HG03342 (cell line): ENCODE measurements at regions not wholly inside any gene's neighbourhood (a gene's known extent, or its start where the extent isn't known, plus 50 kb on each side); places are given as distances from the start of the nearest gene placed in this dataset.
"Not testable (repeated sequence)": the region's sequence is repeated elsewhere in the genome, so short reads cannot be mapped to it uniquely, and the experiment has no call there.

Source experiments
- ATAC-seq: cut with Tn5 transposase; IDR thresholded peaks from one replicate; pipeline ENCODE4 v1.9.1; 2021; ENCODE audit warnings: mild to moderate bottlenecking, moderate library complexity; ENCODE audit not compliant: unreplicated experiment

DNA sequence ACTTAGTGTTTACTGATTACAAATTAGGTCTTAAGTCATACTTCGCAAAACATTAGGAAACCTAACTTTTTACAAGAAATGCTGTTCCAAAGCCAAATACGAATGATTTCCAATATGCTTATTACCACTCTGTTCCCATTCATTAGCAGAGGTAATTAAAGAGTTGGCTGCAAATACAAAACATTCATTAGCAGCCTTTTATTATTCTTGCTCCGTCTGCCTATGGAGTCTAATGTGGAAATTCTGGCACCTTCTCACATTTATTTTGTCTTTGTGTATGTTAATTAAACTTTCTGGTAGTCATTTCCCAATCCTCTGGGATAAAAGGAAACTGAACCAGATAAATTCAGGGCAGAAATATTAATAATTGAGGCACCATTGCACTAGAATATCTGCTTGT, 689.0 kb downstream of the PLOD2 start:
- ATAC-seq = no peak

DNA sequence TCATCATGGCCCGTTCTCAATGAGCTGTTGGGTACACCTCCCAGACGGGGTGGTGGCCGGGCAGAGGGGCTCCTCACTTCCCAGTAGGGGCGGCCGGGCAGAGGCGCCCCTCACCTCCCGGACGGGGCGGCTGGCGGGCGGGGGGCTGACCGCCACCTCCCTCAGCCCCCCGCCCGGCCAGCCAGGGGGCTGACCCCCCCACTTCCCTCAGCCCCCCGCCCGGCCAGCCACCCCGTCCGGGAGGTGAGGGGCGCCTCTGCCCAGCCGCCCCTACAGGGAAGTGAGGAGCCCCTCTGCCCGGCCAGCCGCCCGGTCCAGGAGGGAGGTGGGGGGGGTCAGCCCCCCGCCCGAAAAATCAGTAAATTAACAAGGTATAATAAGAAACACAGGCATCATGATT, 678.2 kb downstream of the PLOD2 start:
- not testable (repeated sequence) for ATAC-seq

DNA sequence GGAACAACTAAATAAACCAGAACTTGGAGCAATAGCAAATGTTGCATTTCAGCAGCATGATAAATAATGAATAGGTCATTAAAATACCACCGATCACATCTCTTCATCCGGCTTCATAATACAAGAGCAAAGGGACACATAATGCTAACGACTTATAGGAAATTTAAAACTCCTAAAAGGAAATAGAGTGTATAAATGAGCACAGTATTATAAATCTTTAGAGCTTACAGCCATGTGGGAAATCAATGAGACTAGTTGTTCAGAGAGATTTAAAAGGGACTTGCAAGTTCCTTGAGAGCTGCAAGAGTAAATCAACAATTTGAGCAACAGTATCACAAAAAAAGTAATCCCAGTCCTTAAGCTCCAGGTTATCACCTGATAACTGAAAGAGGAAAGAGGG, 677.0 kb downstream of the PLOD2 start:
- no peak for ATAC-seq

DNA sequence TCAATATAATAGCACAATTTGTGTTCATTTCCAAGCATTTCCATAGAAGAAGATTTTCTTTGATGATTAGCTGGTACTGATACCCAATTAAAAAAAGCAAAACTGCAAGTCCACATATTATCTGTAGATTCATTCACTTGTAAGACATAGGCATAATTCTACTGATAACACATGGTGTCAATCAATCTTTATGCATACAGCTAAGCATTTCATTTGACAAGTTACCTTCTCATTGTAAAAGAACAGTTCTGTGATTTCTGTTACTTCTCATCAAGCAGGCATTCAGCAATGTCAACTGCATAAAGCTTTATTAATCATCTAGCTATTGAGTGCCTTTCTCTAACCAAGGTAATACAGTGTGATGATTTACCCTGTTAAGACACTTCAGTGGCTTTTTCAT, 672.0 kb downstream of the PLOD2 start:
- ATAC-seq = no peak

GRCh38 chr3:145490088-145491048, 670.6 kb downstream of the PLOD2 start:
- ATAC-seq = no peak

GRCh38 chr3:145492456-145492855, 668.5 kb downstream of the PLOD2 start:
- no peak for ATAC-seq

GRCh38 chr3:145517416-145517815, 643.6 kb downstream of the PLOD2 start:
- ATAC-seq = not testable (repeated sequence)

DNA sequence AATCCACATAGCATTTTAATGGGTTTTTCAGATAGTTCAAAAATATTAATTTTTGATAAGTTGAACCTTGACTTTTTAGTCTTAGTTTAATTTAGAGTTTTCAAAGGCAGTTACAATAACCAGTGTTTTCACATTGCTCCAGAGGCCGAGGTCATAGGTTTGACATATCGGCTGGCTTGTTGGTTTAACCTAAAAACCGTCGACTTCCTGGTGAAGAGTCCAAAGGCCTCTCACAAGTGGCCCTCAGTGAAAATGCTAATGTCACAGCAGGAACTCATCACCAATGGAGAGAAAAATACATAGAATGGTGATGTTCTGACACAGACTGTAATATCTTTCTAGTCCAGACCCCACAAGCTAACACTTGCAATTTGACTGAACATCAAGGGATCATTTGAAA, 642.3 kb downstream of the PLOD2 start:
- ATAC-seq = no peak

- ATAC-seq = no peak
Observed at GRCh38 chr3:145519398-145520047, 641.5 kb downstream of the PLOD2 start.

DNA sequence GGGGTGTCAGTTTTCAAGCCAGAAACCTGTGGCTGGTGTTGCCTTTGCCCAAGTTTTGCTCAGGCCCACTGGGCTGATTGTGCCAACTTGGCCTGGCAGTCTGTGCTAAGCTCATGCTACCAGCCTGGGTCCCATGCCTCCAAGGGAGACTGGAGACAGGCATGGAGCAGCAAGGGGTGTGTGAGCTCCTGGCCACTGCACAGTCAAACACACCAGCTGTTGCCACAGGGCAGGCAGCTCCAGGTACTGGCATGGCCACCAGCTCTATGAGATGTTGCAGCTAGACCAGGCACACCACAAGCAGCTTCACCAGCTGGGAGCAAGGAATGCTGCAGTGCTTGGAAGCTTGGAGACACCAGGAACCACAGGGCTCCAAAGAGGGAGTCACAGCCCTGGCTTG, 638.8 kb downstream of the PLOD2 start:
- no peak for ATAC-seq

DNA sequence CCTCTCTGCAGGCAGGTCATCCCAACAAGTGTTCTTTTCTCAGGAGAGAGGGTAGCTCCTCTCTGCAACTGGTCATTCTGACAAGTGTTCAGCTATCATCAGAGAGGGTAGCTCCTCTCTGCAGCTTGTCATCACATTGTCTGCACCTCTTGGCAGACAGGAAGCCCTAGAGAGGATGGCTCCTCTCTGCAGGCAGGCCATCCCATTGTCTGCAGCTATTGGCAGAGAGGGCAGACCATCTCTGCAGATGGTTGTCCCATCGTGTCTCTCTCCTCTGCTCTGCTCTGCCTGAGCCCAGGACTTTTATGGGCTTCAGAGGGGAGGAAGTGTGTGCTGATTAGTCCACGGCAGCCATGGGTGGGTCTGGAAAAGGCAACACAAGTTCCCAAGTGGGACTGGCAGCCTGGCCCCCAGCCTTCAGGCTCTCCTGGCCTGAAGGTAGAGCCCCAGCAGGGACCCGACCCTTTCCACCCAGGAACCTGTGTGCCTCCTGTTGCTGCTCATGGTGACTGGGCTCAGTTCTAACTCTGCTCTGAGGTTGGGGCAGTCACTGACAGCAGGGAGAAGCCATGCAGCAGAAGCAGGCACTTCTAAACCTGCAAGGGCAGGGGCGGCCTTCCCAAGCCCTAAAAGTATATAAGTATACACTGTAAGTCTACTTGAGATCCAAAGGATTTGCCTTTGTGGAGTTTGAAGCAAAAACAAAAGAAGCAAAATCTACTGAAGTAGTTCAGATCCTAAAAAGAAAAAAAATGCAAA, 637.9 kb downstream of the PLOD2 start:
- ATAC-seq = no peak

GRCh38 chr3:145531548-145531947, 629.4 kb downstream of the PLOD2 start:
- no peak for ATAC-seq

- ATAC-seq = no peak
Observed at GRCh38 chr3:145533696-145534095, 627.3 kb downstream of the PLOD2 start.

DNA sequence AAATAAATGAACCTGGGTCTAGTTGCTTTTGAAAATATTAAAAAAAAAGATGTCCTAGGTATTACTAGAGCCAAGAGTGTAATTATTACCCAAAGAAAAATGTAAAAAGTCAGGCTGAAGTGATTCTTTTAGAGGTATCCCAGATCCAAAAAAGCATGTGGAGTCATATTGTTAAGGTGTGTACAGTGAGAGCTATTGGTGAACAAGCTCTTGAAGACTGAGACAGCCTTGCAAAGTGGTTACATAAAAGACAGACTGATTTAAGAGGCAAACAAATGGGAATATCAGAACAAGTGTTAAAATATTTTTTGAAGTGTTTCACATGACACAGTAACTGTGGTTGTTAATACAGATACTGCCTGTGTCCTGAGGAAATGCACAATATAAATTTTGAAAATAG, 624.5 kb downstream of the PLOD2 start:
- no peak for ATAC-seq

- no peak for ATAC-seq
Observed at GRCh38 chr3:145550522-145550921, 610.5 kb downstream of the PLOD2 start.

DNA sequence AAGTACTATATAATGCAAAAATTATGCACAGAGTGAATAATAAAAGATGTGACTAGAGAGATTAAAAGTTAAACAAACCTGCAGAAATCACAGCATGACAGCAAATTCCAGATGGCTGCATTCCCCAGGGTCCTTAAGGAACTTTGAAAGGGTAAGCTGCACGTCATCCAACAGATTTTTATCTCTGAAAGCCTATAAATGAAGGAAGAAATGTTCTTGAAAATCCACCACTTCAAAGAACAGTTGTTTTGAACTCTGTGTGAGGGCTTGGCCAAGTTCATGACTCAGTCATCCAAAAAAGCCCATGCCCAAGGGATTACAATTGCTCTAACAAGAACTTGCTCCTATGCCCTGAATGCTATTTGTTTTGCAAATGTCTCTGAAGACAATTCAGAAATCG, 603.6 kb downstream of the PLOD2 start:
- ATAC-seq = no peak

- no peak for ATAC-seq
Observed at GRCh38 chr3:145578471-145578870, 582.5 kb downstream of the PLOD2 start.

DNA sequence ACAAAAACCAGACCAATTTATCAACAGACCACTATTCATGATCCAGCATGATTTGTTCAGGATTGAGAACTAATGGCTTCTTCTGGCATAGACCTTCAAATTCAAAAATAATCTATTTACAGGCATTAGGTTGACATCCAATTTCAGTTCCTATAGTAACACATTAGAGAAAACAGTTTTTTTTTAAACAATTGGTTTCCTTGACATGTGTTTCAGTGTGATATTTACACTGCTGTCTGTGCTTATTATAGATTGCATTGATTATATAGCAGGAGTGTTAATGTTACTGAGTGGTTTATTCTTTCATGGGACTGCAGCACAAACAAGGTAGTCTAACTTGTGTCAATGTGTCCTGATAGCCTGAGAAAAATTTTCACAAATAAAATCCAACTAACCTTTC, 579.3 kb downstream of the PLOD2 start:
- ATAC-seq = no peak

- no peak for ATAC-seq
Observed at GRCh38 chr3:145604851-145605250, 556.1 kb downstream of the PLOD2 start.

DNA sequence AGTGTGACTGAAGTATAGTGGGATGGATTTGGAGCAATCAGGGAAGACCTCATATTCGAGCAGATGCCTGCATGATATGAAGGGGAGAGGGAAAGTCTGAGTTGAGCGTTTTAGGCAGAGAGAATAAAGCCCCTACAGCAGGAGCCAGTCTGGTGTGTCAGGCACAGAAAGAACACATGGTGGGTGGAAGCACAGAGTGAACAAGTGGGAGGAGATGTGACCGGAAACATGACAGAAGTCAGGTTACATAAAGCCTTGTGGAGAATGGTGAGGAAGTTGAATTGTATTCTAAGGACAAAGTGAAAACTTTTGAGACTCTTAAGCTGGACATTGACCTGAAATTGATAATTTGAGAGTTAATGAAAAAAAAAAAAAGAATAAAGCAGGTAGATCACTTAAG, 541.0 kb downstream of the PLOD2 start:
- ATAC-seq = no peak

DNA sequence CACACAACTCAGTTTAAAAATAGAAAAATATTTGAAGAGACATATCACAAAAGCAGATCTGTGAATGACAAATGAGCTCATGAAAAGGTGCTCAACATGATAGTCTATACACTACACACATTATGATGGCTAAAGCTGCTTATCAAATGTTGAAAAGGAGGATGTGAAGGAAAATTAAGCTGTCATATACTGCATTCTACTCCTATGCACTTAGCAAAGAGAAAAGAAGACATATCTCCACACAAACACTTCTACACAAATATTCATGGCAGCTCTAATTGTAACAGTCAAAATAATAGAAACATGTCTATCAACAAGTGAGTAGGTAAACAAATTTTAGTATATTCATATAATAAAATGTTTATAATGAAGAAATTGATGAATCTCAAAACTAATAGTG, 540.5 kb downstream of the PLOD2 start:
- ATAC-seq = no peak

DNA sequence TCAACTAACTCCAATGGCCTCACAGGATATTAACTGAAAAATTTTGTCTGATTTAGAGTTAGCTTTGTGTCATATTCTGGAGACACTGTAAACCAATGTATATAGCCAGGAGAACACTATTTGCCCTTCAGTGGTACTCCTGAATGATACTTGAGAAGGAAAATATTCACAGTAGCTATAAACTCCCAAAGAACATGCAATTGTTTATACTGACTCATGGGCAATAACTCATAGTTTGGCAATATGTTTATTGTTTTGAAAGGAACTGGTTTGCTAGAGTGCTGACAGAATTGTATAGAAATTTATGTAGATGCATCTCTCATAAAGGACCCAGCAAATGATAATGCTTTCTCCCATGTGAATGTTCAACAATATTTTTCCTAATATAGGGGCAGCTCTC, 537.6 kb downstream of the PLOD2 start:
- ATAC-seq = no peak
